Keratinocyte (primary cell): ENCODE measurements at regions not wholly inside any gene's neighbourhood (a gene's known extent, or its start where the extent isn't known, plus 50 kb on each side); places are given as distances from the start of the nearest gene placed in this dataset.

Source experiments
- DNase-seq: peaks from one replicate; pipeline ENCODE4 v3.0.0-alpha.2; 2011; ENCODE audit warnings: low read depth, missing footprints, low spot score
- FAIRE-seq: peaks from 2 replicates; lab custom pipeline; 2011; peaks lifted over from hg19 to GRCh38; lab: Jason Lieb, UNC
- H2AFZ ChIP-seq: 2 replicates; pipeline ENCODE4 v1.6.0; 2012; ENCODE audit warnings: low read length, control low read depth, inconsistent platforms; ENCODE audit not compliant: control insufficient read depth
- H3K27ac ChIP-seq: 2 replicates; pipeline ENCODE4 v1.5.1; 2011; ENCODE audit warnings: low read length; ENCODE audit not compliant: control insufficient read depth, insufficient read depth
- H3K27me3 ChIP-seq: 3 replicates; pipeline ENCODE4 v1.6.0; 2011; ENCODE audit warnings: low read length; ENCODE audit not compliant: control insufficient read depth, insufficient read depth; ENCODE audit errors: extremely low read depth
- H3K36me3 ChIP-seq, 2 experiments: 2 replicates in 1 of 2; 3 replicates in 1 of 2; pipeline ENCODE4 v1.5.1; 2011; ENCODE audit warnings: low read length in 2 of 2, mild to moderate bottlenecking in 1 of 2; ENCODE audit not compliant: control insufficient read depth in 2 of 2, insufficient read depth in 2 of 2; ENCODE audit errors: extremely low read depth in 1 of 2
- H3K4me1 ChIP-seq: 3 replicates; pipeline ENCODE4 v1.5.1; 2011; ENCODE audit warnings: low read length; ENCODE audit not compliant: control insufficient read depth, insufficient read depth; ENCODE audit errors: extremely low read depth
- H3K4me2 ChIP-seq: 3 replicates; pipeline ENCODE4 v1.6.0; 2011; ENCODE audit warnings: low read depth, low read length; ENCODE audit not compliant: control insufficient read depth, insufficient read depth; ENCODE audit errors: extremely low read depth
- H3K4me3 ChIP-seq, 3 experiments: fragments of 200-600 bp in 1 of 3; sonication (generic) in 1 of 3; 2 replicates in 2 of 3; 3 replicates in 1 of 3; pipeline ENCODE4 v1.5.1; 2011 to 2016; ENCODE audit warnings: low read length in 3 of 3, mild to moderate bottlenecking in 3 of 3, control low read depth in 2 of 3, inconsistent platforms in 1 of 3, low read depth in 1 of 3, mixed read lengths in 1 of 3, mixed run types in 1 of 3, moderate library complexity in 1 of 3; ENCODE audit not compliant: control insufficient read depth in 2 of 3, insufficient read depth in 2 of 3; ENCODE audit errors: extremely low read depth in 1 of 3
- H3K79me2 ChIP-seq: 2 replicates; pipeline ENCODE4 v1.6.0; 2012; ENCODE audit warnings: low read length; ENCODE audit not compliant: control insufficient read depth, insufficient read depth
- H3K9ac ChIP-seq: 3 replicates; pipeline ENCODE4 v1.6.0; 2011; ENCODE audit warnings: low read length; ENCODE audit not compliant: control insufficient read depth, insufficient read depth; ENCODE audit errors: extremely low read depth
- H3K9me1 ChIP-seq: 3 replicates; pipeline ENCODE4 v1.6.0; 2011; ENCODE audit warnings: low read length; ENCODE audit not compliant: control insufficient read depth, insufficient read depth; ENCODE audit errors: extremely low read depth
- H3K9me3 ChIP-seq: 2 replicates; pipeline ENCODE4 v1.5.1; 2012; ENCODE audit warnings: low read depth, low read length; ENCODE audit not compliant: control insufficient read depth
- H4K20me1 ChIP-seq: 3 replicates; pipeline ENCODE4 v1.6.0; 2011; ENCODE audit warnings: low read length; ENCODE audit not compliant: control insufficient read depth, insufficient read depth; ENCODE audit errors: extremely low read depth
- CTCF ChIP-seq, 3 experiments: IDR thresholded peaks in 1 of 3; conservative IDR thresholded peaks in 1 of 3; optimal IDR thresholded peaks in 1 of 3; 2 replicates in 2 of 3; 3 replicates in 1 of 3; pipeline versions ENCODE3 to v1.5.1; 2011; ENCODE audit warnings: low read length in 3 of 3, mild to moderate bottlenecking in 3 of 3, moderate library complexity in 2 of 3, control low read depth in 1 of 3, inconsistent platforms in 1 of 3; ENCODE audit not compliant: insufficient read depth in 2 of 3; ENCODE audit errors: extremely low read depth in 1 of 3
- EZH2 ChIP-seq: IDR thresholded peaks from one replicate; pipeline ENCODE4 v1.6.1; 2012; ENCODE audit warnings: inconsistent platforms, mild to moderate bottlenecking, low read length, moderate library complexity
- dilution Hi-C: fragments of 300-500 bp; cut with MboI; formaldehyde crosslinking; loops from one replicate; pipeline ENCODE4 v1.7.0; 2020; ENCODE audit warnings: low sequenced_read_pairs; ENCODE audit not compliant: extremely low pct_ligation_motif_present

GRCh38 chr6:104227508-104227907 is 632.2 kb downstream of the HACE1 start:
- Histone ChIP-seq H3K4me1 (no peaks in the 10 kb centered on the region), H3K79me2 (no peaks in the 10 kb centered on the region), H3K9ac (no peak overlapping the region), H3K27ac (no peak overlapping the region), H3K9me1 (no peaks in the 10 kb centered on the region), H4K20me1 (no peaks in the 10 kb centered on the region), H2AFZ (no peak overlapping the region), H3K9me3 (no peaks in the 10 kb centered on the region), H3K36me3 (no peaks in the 10 kb centered on the region), H3K27me3 (no peaks in the 10 kb centered on the region), H3K4me3 (no peak overlapping the region), H3K4me2 (no peak overlapping the region)
- dilution Hi-C loops: no loop called here
- no peak for FAIRE-seq
- TF ChIP-seq EZH2: no peak
- no peak for TF ChIP-seq CTCF (optimal IDR thresholded peaks at IDR 0.05 in 1 of 3, IDR thresholded peaks at IDR 0.05 in 1 of 3, conservative IDR thresholded peaks at IDR 0.05 in 1 of 3; ENCODE audit: extremely low read depth in 1 of 3, insufficient read depth in 2 of 3, low read length in 3 of 3)
- no peak for DNase-seq

- no peak overlapping the region for H3K9ac ChIP-seq
- H2AFZ ChIP-seq: no peak overlapping the region
- TF ChIP-seq EZH2 (no peak), CTCF (optimal IDR thresholded peaks at IDR 0.05 in 1 of 3, IDR thresholded peaks at IDR 0.05 in 1 of 3, conservative IDR thresholded peaks at IDR 0.05 in 1 of 3; ENCODE audit: extremely low read depth in 1 of 3, insufficient read depth in 2 of 3, low read length in 3 of 3) (no peak)
- H3K79me2 ChIP-seq: no peaks in the 10 kb centered on the region
- H3K4me2 ChIP-seq: no peak overlapping the region
- no peaks in the 10 kb centered on the region for H3K36me3 ChIP-seq
- no peaks in the 10 kb centered on the region for H3K4me1 ChIP-seq
- dilution Hi-C loops: no loop called here
- H3K27me3 ChIP-seq: no peaks in the 10 kb centered on the region
- H3K4me3 ChIP-seq: no peak overlapping the region
- FAIRE-seq (no peak), DNase-seq (no peak)
- no peaks in the 10 kb centered on the region for H3K9me1 ChIP-seq
- no peaks in the 10 kb centered on the region for H3K9me3 ChIP-seq
- H3K27ac ChIP-seq: no peak overlapping the region
- H4K20me1 ChIP-seq: no peaks in the 10 kb centered on the region
Observed at GRCh38 chr6:104226790-104227446, 632.8 kb downstream of the HACE1 start.
